GM21381 (cell line): ENCODE measurements at regions not wholly inside any gene's neighbourhood (a gene's known extent, or its start where the extent isn't known, plus 50 kb on each side); places are given as distances from the start of the nearest gene placed in this dataset.

Experiments
- ATAC-seq: cut with Tn5 transposase; IDR thresholded peaks from one replicate; pipeline ENCODE4 v1.9.1; 2021; ENCODE audit warnings: mild to moderate bottlenecking, moderate library complexity; ENCODE audit not compliant: unreplicated experiment

DNA sequence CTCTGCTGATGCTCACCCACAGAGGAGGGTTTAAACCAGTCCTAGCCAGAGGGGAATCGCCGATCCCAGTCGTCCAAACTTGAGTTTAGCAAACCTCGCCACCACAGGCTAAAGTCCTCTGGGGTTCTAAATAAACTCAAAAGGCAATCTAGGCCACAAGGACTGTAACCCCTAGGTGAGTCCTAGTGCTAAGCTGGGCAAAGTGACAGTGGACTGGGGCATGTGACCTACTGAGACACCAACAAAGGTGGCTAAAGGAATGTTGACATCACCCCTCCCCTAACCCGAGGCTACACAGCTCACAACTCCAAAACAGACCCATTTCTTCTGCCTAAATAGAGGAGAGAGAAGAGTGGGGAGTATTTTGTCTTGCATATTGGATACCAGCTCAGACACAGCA, 142.8 kb upstream of the PRDX4 start:
- no peak for ATAC-seq

DNA sequence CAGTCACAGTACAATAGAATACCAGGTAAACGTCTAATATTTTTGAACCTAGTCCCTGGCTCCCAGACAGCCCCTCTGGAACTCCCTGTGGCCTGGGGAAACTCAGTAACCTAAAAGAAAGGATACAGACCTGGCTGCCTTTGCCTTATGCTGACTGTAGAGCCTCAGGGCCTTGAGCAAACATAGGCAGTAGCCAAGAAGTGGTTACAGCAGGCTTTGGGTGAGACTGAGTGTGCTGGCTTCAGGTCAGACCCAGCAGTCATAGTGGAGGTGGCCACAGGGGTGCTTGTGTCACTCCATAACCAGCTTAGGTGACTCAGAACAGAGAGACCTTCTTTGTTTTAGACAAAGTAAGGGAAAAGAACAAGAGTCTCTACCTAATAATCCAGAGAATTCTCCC, 141.8 kb upstream of the PRDX4 start:
- no peak for ATAC-seq

DNA sequence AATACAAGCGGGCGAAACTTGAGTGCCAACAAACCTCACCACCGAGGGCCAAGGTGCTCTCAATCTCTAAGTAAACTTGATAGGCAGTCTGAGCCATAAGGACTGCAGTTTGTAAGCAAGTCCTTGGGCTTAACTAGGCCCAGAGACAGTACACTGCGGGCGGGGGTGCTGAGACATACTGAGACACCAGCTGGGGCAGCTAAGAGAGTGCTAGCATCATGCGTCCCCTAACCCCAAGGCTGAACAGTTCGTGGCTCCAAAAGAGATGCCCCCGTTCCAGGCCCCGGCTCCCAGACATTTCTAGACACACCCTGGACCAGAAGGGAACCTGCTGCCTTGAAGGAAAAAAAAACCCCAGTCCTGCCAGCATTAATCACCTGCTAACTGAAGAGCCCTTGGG, 126.8 kb upstream of the PRDX4 start:
- ATAC-seq = no peak

DNA sequence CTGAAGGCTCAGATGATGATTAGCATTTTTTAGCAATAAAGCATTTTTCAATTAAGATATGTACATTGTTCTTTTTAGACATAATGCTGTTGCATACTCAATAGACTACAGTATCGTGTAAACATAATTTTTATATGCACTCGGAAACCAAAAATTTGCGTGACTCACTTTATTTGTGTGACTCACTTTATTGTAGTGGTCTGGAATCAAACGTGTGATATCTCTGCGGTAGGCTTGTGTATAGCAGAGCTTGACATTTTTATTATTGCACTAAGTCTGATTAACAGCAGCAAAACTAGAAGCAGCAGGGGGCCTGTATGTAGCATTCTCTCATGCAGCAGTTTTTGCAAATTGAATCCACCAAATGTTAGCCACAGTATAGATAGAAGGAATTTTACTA, 119.1 kb upstream of the PRDX4 start:
- ATAC-seq = no peak

DNA sequence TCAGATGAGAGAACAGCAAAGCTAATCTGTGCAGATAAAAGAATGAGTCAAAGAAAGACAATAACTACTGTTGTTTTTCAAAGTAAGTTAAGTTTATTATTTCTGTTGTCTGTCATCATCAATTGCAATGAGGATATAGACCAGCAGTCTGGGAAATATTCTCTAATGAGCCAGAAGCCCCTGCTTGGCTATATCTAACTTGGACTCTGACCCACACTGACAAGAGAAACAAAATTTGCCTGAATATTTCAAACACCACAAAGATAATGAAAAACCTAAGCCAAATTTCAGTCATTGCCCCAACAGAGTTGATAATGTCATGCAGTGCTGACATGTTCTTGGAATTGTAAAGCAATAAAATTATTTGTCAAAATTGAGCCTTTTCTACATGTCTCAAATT, 115.0 kb upstream of the PRDX4 start:
- ATAC-seq = no peak

- ATAC-seq = no peak
Measured at GRCh38 chrX:23554304-23554703, 113.0 kb upstream of the PRDX4 start.

DNA sequence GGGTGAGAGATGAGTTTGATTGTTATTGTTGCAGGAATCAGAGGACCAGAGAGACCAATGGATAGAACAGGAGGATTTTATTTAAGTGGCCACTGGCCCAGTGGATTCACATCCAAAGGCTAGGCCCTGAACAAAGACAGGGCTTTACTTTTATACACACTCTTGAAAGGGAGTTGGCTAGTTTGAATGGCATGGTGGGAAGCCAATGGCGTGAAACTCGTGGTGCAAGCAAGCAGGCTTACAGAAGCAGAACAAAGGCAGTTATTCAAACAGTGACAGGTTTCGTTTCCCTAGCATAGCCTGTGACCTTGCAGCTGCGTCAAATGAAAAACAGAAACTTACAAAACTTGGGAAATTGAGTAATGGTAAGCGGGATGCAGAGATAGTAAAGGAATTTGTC, 110.2 kb upstream of the PRDX4 start:
- ATAC-seq = no peak

GRCh38 chrX:23559975-23560374, 107.3 kb upstream of the PRDX4 start:
- no peak for ATAC-seq

- ATAC-seq = no peak
Measured at GRCh38 chrX:23570674-23571343, 96.5 kb upstream of the PRDX4 start.

GRCh38 chrX:23575281-23575680, 92.0 kb upstream of the PRDX4 start:
- no peak for ATAC-seq

DNA sequence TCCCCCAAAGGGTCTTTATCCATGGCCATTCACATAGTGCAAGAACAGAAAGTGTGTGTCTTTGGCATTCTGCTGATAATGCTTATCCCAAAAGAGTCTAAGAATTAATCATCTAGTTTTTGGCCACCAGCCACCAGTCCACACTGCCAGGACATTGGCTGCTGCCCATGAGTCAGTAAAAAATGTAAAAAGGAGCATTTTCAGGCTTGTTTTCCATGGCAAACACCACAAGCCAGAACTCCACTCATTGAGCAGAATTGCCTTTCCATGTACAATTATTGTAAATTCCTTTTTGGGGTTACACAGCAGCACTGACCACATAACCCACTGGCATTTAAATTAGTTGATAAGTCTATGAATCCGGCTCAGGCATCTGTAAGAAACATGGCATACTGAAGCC, 89.2 kb upstream of the PRDX4 start:
- no peak for ATAC-seq

- ATAC-seq = no peak
Measured at GRCh38 chrX:23589496-23589895, 77.8 kb upstream of the PRDX4 start.

GRCh38 chrX:23592741-23593140, 74.6 kb upstream of the PRDX4 start:
- no peak for ATAC-seq

DNA sequence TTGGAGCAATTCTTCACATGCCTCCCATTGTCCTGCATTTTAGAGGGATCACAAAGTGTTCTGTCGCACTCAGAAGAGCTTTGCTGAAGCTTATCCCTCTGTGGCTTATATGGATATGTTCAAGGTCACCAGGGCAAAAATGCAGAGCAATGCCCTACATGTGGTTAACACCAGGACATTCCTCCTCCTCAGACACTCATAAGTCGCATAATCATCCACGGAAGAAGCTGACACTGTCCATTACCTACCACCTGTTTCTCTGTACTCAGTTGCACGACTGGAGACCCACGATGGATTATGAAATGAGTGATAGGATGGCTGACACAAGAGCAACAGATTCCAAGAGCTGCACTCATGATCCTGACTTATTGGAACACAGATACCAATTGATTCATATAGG, 68.7 kb upstream of the PRDX4 start:
- no peak for ATAC-seq

- no peak for ATAC-seq
Measured at GRCh38 chrX:23603501-23603900, 63.8 kb upstream of the PRDX4 start.

- ATAC-seq = no peak
Measured at GRCh38 chrX:23610495-23610894, 56.8 kb upstream of the PRDX4 start.

GRCh38 chrX:23612846-23613245, 54.4 kb upstream of the PRDX4 start:
- no peak for ATAC-seq

GRCh38 chrX:23616361-23616760, 50.9 kb upstream of the PRDX4 start:
- no peak for ATAC-seq
